NCI-H82 treated with DMSO at 0.1 percent for 48 hours (cell line): ENCODE measurements at regions not wholly inside any gene's neighbourhood (a gene's known extent, or its start where the extent isn't known, plus 50 kb on each side); places are given as distances from the start of the nearest gene placed in this dataset.
A peak's percentile ranks its signal among the peaks of the same experiment; 100 is the strongest.

Source experiments
- DNase-seq: peaks from one replicate; lab custom pipeline; 2025; ENCODE audit not compliant: unreplicated experiment; lab: John Stamatoyannopoulos, UW

- no peak for DNase-seq
Measured at GRCh38 chr1:168865850-168866620, 137.0 kb upstream of the DPT start.

- DNase-seq: no peak
Measured at GRCh38 chr1:168867941-168868634, 139.1 kb upstream of the DPT start.

- DNase-seq: no peak
Measured at GRCh38 chr1:168871531-168871930, 142.5 kb upstream of the DPT start.

- no peak for DNase-seq
Measured at GRCh38 chr1:168875831-168876230, 146.8 kb upstream of the DPT start.

GRCh38 chr1:168876830-168877229, 147.8 kb upstream of the DPT start:
- no peak for DNase-seq

- peak; percentile 98 for DNase-seq
Measured at GRCh38 chr1:168879896-168880734, 151.1 kb upstream of the DPT start.

- DNase-seq: no peak
Measured at GRCh38 chr1:168881656-168882260, 152.8 kb upstream of the DPT start.

- no peak for DNase-seq
Measured at GRCh38 chr1:168887381-168887780, 158.4 kb upstream of the DPT start.

- no peak for DNase-seq
Measured at GRCh38 chr1:168888418-168888817, 159.4 kb upstream of the DPT start.

GRCh38 chr1:168892931-168893330, 163.9 kb upstream of the DPT start:
- no peak for DNase-seq

- no peak for DNase-seq
Measured at GRCh38 chr1:168893359-168893801, 164.4 kb upstream of the DPT start.

- DNase-seq: no peak
Measured at GRCh38 chr1:168894397-168894903, 165.4 kb upstream of the DPT start.

- DNase-seq: no peak
Measured at GRCh38 chr1:168897249-168897648, 168.2 kb upstream of the DPT start.

- DNase-seq: no peak
Measured at GRCh38 chr1:168903237-168903830, 174.3 kb upstream of the DPT start.

- DNase-seq: no peak
Measured at GRCh38 chr1:168905633-168906032, 176.6 kb upstream of the DPT start.

GRCh38 chr1:168906367-168906766, 177.4 kb upstream of the DPT start:
- DNase-seq: no peak

- no peak for DNase-seq
Measured at GRCh38 chr1:168907053-168907452, 178.0 kb upstream of the DPT start.

- no peak for DNase-seq
Measured at GRCh38 chr1:168907786-168908348, 178.9 kb upstream of the DPT start.

- no peak for DNase-seq
Measured at GRCh38 chr1:168910403-168910802, 181.4 kb upstream of the DPT start.

- DNase-seq: no peak
Measured at GRCh38 chr1:168911370-168911769, 182.4 kb upstream of the DPT start.
